GM12892 (cell line): ENCODE measurements at regions not wholly inside any gene's neighbourhood (a gene's known extent, or its start where the extent isn't known, plus 50 kb on each side); places are given as distances from the start of the nearest gene placed in this dataset.

Experiments
- POLR2A ChIP-seq: IDR thresholded peaks from 2 replicates; pipeline ENCODE4 v1.6.1; 2011; ENCODE audit warnings: low read depth, low read length, control low read depth
- POLR2AphosphoS5 ChIP-seq: IDR thresholded peaks from 2 replicates; pipeline ENCODE4 v1.6.1; 2011; ENCODE audit warnings: low read depth, low read length, control low read depth
- TAF1 ChIP-seq: IDR thresholded peaks from 2 replicates; pipeline ENCODE4 v1.6.1; 2011; ENCODE audit warnings: low read depth, mild to moderate bottlenecking, control low read depth, low read length, borderline replicate concordance

- TF ChIP-seq POLR2AphosphoS5 (no peak), POLR2A (no peak), TAF1 (no peak)
Measured at GRCh38 chr5:40227366-40227765, 452.3 kb upstream of the PTGER4 start.
